ENCODE measurements at regions not wholly inside any gene's neighbourhood (a gene's known extent, or its start where the extent isn't known, plus 50 kb on each side); places are given as distances from the start of the nearest gene placed in this dataset.

- Histone ChIP-seq H4K20me1 (ENCODE audit: insufficient read depth, low read length) (no peaks in the 10 kb centered on the region), H3K18ac (ENCODE audit: low read depth, low read length) (no peak overlapping the region), H3K36me3 (ENCODE audit: control insufficient read depth, insufficient read depth, low read length) (no peaks in the 10 kb centered on the region), H3K4me2 (ENCODE audit: low read depth, low read length) (no peak overlapping the region), H2BK20ac (ENCODE audit: low read depth, low read length) (no peak overlapping the region), H4K91ac (ENCODE audit: insufficient read depth, low read depth, low read length) (no peak overlapping the region), H3K56ac (ENCODE audit: extremely low read depth, insufficient read depth, low read length) (no peak overlapping the region), H4K5ac (ENCODE audit: low read depth, low read length) (no peak overlapping the region), H3K9ac (ENCODE audit: low read depth, low read length) (no peak overlapping the region), H3K14ac (replicated peaks; ENCODE audit: low read depth, low read length) (no peak overlapping the region), H3K4me3 (ENCODE audit: insufficient read depth, low read depth, low read length) (no peak overlapping the region), H3K4ac (ENCODE audit: low read depth, low read length) (no peak overlapping the region), H3K79me1 (ENCODE audit: low read depth in 1 of 2, low read length in 2 of 2) (no peaks in the 10 kb centered on the region), H3K4me1 (ENCODE audit: control insufficient read depth, insufficient read depth, low read length) (no peaks in the 10 kb centered on the region), H2AFZ (replicated peaks; ENCODE audit: low read length, poor library complexity) (no peak overlapping the region), H3K9me3 (ENCODE audit: control insufficient read depth, insufficient read depth, low read length) (no peaks in the 10 kb centered on the region), H3K27me3 (ENCODE audit: control insufficient read depth, insufficient read depth, low read length) (no peaks in the 10 kb centered on the region), H2BK5ac (ENCODE audit: low read depth, low read length, poor library complexity, severe bottlenecking) (no peak overlapping the region), H2AK9ac (replicated peaks; ENCODE audit: low read depth, low read length, poor library complexity) (no peak overlapping the region), H3K23ac (ENCODE audit: low read depth, low read length) (no peak overlapping the region), H2BK15ac (ENCODE audit: low read depth, low read length) (no peak overlapping the region), H4K8ac (ENCODE audit: low read depth in 2 of 2, low read length in 2 of 2) (no peak overlapping the region), H3K27ac (ENCODE audit: insufficient read depth, low read length) (no peak overlapping the region), H3K9me1 (ENCODE audit: insufficient read depth, low read length) (no peaks in the 10 kb centered on the region), H2BK120ac (ENCODE audit: low read depth, low read length) (no peak overlapping the region), H2AK5ac (ENCODE audit: low read depth, low read length) (no peak overlapping the region)
- WGBS, 2 experiments (ENCODE audit: extremely low coverage in 2 of 2, insufficient read length in 1 of 2) = no CpG with 5 or more reads among the region's 4 CpGs
- ChIA-PET CTCF (no interaction called here), POLR2A (ENCODE audit: unreplicated experiment) (no interaction called here)
- in situ Hi-C loops (cut with MboI; ENCODE audit: low sequenced_read_pairs) = no loop called here
- intact Hi-C loops (cut with micrococcal nuclease) = no loop called here
- no peak for ATAC-seq (ENCODE audit: low read depth)
- DNase-seq = no peak
- BruUV-seq (replicated peaks) = no TSS peak
- no peak for TF ChIP-seq MAFK (IDR thresholded peaks at IDR 0.05; ENCODE audit: low read depth, low read length)
- TF ChIP-seq FOS (IDR thresholded peaks at IDR 0.05; ENCODE audit: low read depth, low read length) = no peak
- no peak for TF ChIP-seq CEBPB (IDR thresholded peaks at IDR 0.05; ENCODE audit: low read depth, low read length)
- TF ChIP-seq RCOR1 (IDR thresholded peaks at IDR 0.05; ENCODE audit: insufficient replicate concordance, low read length) = no peak
- TF ChIP-seq MXI1 (IDR thresholded peaks at IDR 0.05; ENCODE audit: borderline replicate concordance, low read depth, low read length) = no peak
- no peak for TF ChIP-seq BHLHE40 (IDR thresholded peaks at IDR 0.05; ENCODE audit: low read depth, low read length)
- TF ChIP-seq NFE2L2 (IDR thresholded peaks at IDR 0.05; ENCODE audit: low read depth, low read length) = no peak
- no peak for TF ChIP-seq CHD1 (IDR thresholded peaks at IDR 0.05; ENCODE audit: low read depth, low read length)
- no peak for TF ChIP-seq SMC3 (IDR thresholded peaks at IDR 0.05; ENCODE audit: low read depth, low read length)
- no peak for TF ChIP-seq RFX5 (IDR thresholded peaks at IDR 0.05; ENCODE audit: low read depth, low read length)
- no peak for TF ChIP-seq ELK1 (IDR thresholded peaks at IDR 0.05; ENCODE audit: borderline replicate concordance, low read depth, low read length)
- no peak for TF ChIP-seq CTCF (conservative IDR thresholded peaks at IDR 0.05; ENCODE audit: low read depth, low read length)
- no peak for TF ChIP-seq POLR2A (IDR thresholded peaks at IDR 0.05; ENCODE audit: low read depth, low read length)
- no peak for TF ChIP-seq RAD21 (IDR thresholded peaks at IDR 0.05; ENCODE audit: low read length)
- no peak for TF ChIP-seq USF2 (IDR thresholded peaks at IDR 0.05; ENCODE audit: low read depth, low read length)
- TF ChIP-seq MAZ (IDR thresholded peaks at IDR 0.05; ENCODE audit: borderline replicate concordance, low read depth, low read length) = no peak
- dilution Hi-C loops (cut with HindIII; ENCODE audit: low sequenced_read_pairs, unreplicated experiment) = no loop called here
These were observed 434.4 kb upstream of the NBEA start for GRCh38 chr13:34507630-34508029.

Data from IMR-90 (cell line).